SU-DHL-6 (cell line): ENCODE measurements at regions not wholly inside any gene's neighbourhood (a gene's known extent, or its start where the extent isn't known, plus 50 kb on each side); places are given as distances from the start of the nearest gene placed in this dataset.

Source experiments
- H2AFZ ChIP-seq: fragments of 200-600 bp; sonication (generic); 2 replicates; pipeline ENCODE4 v1.6.1; 2014; ENCODE audit warnings: low read depth, mild to moderate bottlenecking, moderate library complexity, mixed read lengths, antibody characterized with exemption, low read length; ENCODE audit not compliant: severe bottlenecking
- H3F3A ChIP-seq: fragments of 200-600 bp; shearing (Covaris generic); 2 replicates; pipeline ENCODE4 v1.6.0; 2016; ENCODE audit warnings: antibody characterized with exemption, mild to moderate bottlenecking; ENCODE audit not compliant: insufficient read depth
- H3K27ac ChIP-seq: fragments of 200-600 bp; sonication (generic); 2 replicates; pipeline ENCODE4 v1.5.1; 2016; ENCODE audit warnings: low read depth, mild to moderate bottlenecking, low read length, moderate library complexity, mixed read lengths
- H3K27me3 ChIP-seq: fragments of 200-600 bp; sonication (generic), shearing (Covaris generic); 2 replicates; pipeline ENCODE4 v1.6.0; 2014; ENCODE audit warnings: mild to moderate bottlenecking, low read length
- H3K36me3 ChIP-seq: fragments of 200-600 bp; sonication (generic); 2 replicates; pipeline ENCODE4 v1.6.1; 2014; ENCODE audit warnings: mild to moderate bottlenecking, low read length, mixed read lengths
- H3K4me2 ChIP-seq: fragments of 300-600, 200-600 bp; shearing (Covaris generic), sonication (generic); 2 replicates; pipeline ENCODE4 v1.6.0; 2014; ENCODE audit warnings: low read length, low read depth, mild to moderate bottlenecking; ENCODE audit not compliant: poor library complexity, severe bottlenecking
- H3K4me3 ChIP-seq: fragments of 200-600 bp; sonication (generic); 2 replicates; pipeline ENCODE4 v1.5.1; 2014; ENCODE audit warnings: antibody characterized with exemption, low read length, mild to moderate bottlenecking, mixed read lengths; ENCODE audit not compliant: insufficient read depth, poor library complexity, severe bottlenecking
- H3K79me2 ChIP-seq: fragments of 200-600 bp; sonication (generic); 2 replicates; pipeline ENCODE4 v1.6.1; 2014; ENCODE audit warnings: mild to moderate bottlenecking, low read length, moderate library complexity; ENCODE audit not compliant: insufficient read depth
- H3K9ac ChIP-seq: fragments of 200-600 bp; sonication (generic); 2 replicates; pipeline ENCODE4 v1.7.0; 2014; ENCODE audit warnings: mild to moderate bottlenecking, low read length
- H3K9me2 ChIP-seq: fragments of 200-600 bp; sonication (generic); replicated peaks from 2 replicates; pipeline ENCODE4 v1.6.1; 2014; ENCODE audit warnings: low read length; ENCODE audit not compliant: insufficient read depth
- H3K9me3 ChIP-seq: fragments of 200-600 bp; sonication (generic); 2 replicates; pipeline ENCODE4 v1.6.1; 2014; ENCODE audit warnings: low read length, mixed read lengths; ENCODE audit not compliant: insufficient read depth
- H4K20me1 ChIP-seq: fragments of 200-600 bp; sonication (generic); 2 replicates; pipeline ENCODE4 v1.6.1; 2014; ENCODE audit warnings: low read depth, mild to moderate bottlenecking, antibody characterized with exemption, low read length, moderate library complexity, mixed read lengths
- EZH2phosphoT487 ChIP-seq: fragments of 200-600 bp; sonication (generic), shearing (Covaris generic); conservative IDR thresholded peaks from 2 replicates; pipeline ENCODE4 v1.6.1; 2018; ENCODE audit warnings: mild to moderate bottlenecking, antibody characterized with exemption, low read length, moderate library complexity, mixed read lengths
- TF ChIP-seq, protein P1 (sequence below): fragments of 200-600 bp; sonication (generic); IDR thresholded peaks from one replicate; pipeline ENCODE4 v1.5.1; 2017; ENCODE audit warnings: antibody characterized with exemption, mild to moderate bottlenecking, low read length, moderate library complexity; ENCODE audit not compliant: insufficient read depth, poor library complexity, severe bottlenecking

DNA sequence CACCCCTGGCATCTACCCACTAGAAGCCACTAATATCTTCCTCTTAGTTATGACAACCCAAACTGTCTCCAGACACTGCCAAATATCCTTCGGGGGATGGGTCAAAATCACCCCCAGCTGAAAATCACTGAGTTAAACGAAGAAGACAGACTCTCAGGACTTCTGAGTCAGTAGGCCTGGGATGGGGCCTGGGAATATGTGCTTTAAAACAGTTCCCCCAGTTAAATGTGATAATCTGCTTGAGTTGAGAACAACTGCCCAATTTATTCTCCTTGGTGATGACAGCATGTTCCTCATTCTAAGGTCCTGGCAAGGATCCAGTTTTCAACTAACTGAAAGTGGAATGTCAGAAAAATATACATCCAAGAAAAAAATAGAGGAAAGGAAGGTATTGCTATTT is 52.4 kb downstream of the CBLL2 start:
- Histone ChIP-seq H3K4me3 (no peak overlapping the region), H4K20me1 (no peaks in the 10 kb centered on the region), H3K79me2 (no peaks in the 10 kb centered on the region), H3F3A (no peaks in the 10 kb centered on the region), H2AFZ (no peak overlapping the region), H3K9me3 (no peaks in the 10 kb centered on the region), H3K4me2 (no peak overlapping the region), H3K27me3 (no peaks in the 10 kb centered on the region), H3K9ac (no peak overlapping the region), H3K36me3 (no peaks in the 10 kb centered on the region), H3K9me2 (no peaks in the 10 kb centered on the region), H3K27ac (no peak overlapping the region)
- no peak for TF ChIP-seq EZH2phosphoT487
- TF ChIP-seq, protein P1, sequence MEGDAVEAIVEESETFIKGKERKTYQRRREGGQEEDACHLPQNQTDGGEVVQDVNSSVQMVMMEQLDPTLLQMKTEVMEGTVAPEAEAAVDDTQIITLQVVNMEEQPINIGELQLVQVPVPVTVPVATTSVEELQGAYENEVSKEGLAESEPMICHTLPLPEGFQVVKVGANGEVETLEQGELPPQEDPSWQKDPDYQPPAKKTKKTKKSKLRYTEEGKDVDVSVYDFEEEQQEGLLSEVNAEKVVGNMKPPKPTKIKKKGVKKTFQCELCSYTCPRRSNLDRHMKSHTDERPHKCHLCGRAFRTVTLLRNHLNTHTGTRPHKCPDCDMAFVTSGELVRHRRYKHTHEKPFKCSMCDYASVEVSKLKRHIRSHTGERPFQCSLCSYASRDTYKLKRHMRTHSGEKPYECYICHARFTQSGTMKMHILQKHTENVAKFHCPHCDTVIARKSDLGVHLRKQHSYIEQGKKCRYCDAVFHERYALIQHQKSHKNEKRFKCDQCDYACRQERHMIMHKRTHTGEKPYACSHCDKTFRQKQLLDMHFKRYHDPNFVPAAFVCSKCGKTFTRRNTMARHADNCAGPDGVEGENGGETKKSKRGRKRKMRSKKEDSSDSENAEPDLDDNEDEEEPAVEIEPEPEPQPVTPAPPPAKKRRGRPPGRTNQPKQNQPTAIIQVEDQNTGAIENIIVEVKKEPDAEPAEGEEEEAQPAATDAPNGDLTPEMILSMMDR: no peak

DNA sequence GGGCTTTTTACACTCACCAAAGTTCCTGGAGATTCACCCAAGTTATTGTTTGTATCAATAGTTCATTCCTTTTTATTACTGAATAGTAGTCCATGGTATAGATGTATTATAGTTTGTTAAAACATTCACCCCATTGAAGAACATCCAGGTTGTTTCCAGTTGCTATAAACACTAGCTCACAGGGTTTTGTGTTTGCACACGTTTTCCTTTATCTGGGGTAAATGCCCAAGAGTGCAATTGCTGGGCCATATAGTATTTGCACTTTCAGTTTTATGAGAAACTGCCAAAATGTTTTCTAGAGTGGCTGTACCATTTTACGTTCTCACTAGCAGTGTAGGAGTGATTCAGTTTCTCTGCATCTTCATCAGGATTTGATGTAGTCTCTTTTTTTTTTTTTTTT is 57.1 kb downstream of the CBLL2 start:
- Histone ChIP-seq H3K4me2 (no peak overlapping the region), H3K79me2 (no peaks in the 10 kb centered on the region), H3K36me3 (no peaks in the 10 kb centered on the region), H2AFZ (no peak overlapping the region), H3K27ac (no peak overlapping the region), H3K9ac (no peak overlapping the region), H3K9me3 (no peaks in the 10 kb centered on the region), H3F3A (no peaks in the 10 kb centered on the region), H3K9me2 (no peaks in the 10 kb centered on the region), H4K20me1 (no peaks in the 10 kb centered on the region), H3K27me3 (no peaks in the 10 kb centered on the region), H3K4me3 (no peak overlapping the region)
- TF ChIP-seq EZH2phosphoT487: no peak
- TF ChIP-seq, protein P1: no peak

DNA sequence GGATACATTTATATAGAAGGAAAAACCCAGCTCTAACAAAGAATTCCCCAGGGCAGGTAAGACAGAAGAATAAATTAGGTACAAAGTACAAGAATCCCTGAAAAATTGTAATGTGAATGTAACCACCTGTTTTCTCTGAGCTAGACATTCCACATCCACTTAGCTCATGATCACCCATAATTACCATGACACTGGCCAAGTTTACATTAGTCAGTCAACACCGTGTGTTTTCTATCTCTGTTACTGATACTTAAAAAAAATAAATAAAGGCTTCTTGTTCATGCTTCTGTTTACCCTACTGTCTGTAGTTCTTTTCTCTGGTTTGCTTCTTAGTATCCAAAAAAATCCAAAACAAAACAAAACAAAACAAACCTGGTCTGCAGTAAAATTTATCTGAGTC is 66.0 kb downstream of the CBLL2 start:
- no peak overlapping the region for H3K4me2 ChIP-seq
- TF ChIP-seq EZH2phosphoT487: no peak
- TF ChIP-seq, protein P1: no peak
- H3K4me3 ChIP-seq: no peak overlapping the region
- no peaks in the 10 kb centered on the region for H3K36me3 ChIP-seq
- no peaks in the 10 kb centered on the region for H3F3A ChIP-seq
- no peaks in the 10 kb centered on the region for H3K27me3 ChIP-seq
- H3K27ac ChIP-seq: no peak overlapping the region
- no peaks in the 10 kb centered on the region for H4K20me1 ChIP-seq
- no peaks in the 10 kb centered on the region for H3K9me2 ChIP-seq
- H3K79me2 ChIP-seq: no peaks in the 10 kb centered on the region
- H2AFZ ChIP-seq: no peak overlapping the region
- H3K9me3 ChIP-seq: no peaks in the 10 kb centered on the region
- H3K9ac ChIP-seq: no peak overlapping the region

DNA sequence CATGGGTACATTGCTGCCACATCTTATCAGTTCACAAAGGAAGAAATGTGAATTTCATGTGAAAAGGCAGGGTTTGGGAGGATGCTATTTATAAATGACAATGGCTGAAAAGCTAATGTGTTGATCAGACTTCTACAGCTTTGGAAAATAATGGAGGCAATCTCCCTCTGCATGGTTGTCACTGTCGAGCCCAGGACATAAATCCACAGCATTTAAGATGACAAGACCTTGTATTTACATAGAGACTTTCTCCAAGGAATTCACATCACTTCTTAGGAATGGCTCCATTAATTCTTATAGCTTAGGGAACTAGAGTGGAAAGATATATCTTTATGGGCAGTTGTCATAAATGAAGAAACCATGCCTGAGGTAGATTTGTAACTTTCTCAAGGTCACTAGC is 66.7 kb downstream of the CBLL2 start:
- Histone ChIP-seq H3K4me2 (no peak overlapping the region), H4K20me1 (no peaks in the 10 kb centered on the region), H3F3A (no peaks in the 10 kb centered on the region)

More for the DNA sequence above, 66.7 kb downstream of the CBLL2 start:
- Histone ChIP-seq H3K9me2 (no peaks in the 10 kb centered on the region), H3K4me3 (no peak overlapping the region), H3K9ac (no peak overlapping the region), H3K79me2 (no peaks in the 10 kb centered on the region), H3K36me3 (no peaks in the 10 kb centered on the region), H3K27ac (no peak overlapping the region), H2AFZ (no peak overlapping the region), H3K9me3 (no peaks in the 10 kb centered on the region), H3K27me3 (no peaks in the 10 kb centered on the region)
- TF ChIP-seq EZH2phosphoT487: no peak
